K562 (cell line): ENCODE measurements at regions not wholly inside any gene's neighbourhood (a gene's known extent, or its start where the extent isn't known, plus 50 kb on each side); places are given as distances from the start of the nearest gene placed in this dataset.

Experiments
- ATAC-seq: fragments of 200-7000 bp; cut with Tn5 transposase; 3 replicates; pipeline ENCODE4 v1.9.1; 2020; ENCODE audit warnings: moderate library complexity
- BruUV-seq: library from RNA; stranded (reverse); fragments of 400-500 nt; replicated peaks from 2 replicates; lab custom pipeline; 2021; lab: Mats Ljungman, UMichigan
- CTCF ChIA-PET: fragments of 300-600 bp; formaldehyde crosslinking; extraction: SDS; loops from one replicate; lab custom pipeline; 2021; ENCODE audit warnings: low intra/inter-chr PET ratio; lab: Yijun Ruan, JAX
- POLR2A ChIA-PET: fragments of 300-600, 350-650 bp; sonication (Branson Sonifier 250); formaldehyde crosslinking; extraction: SDS; loops from one replicate; lab custom pipeline; 2021; ENCODE audit warnings: antibody characterized with exemption, inconsistent platforms; lab: Yijun Ruan, JAX
- DNase-seq, 4 experiments: peaks; one replicate each; pipeline versions ENCODE4 v3.0.0 to v3.0.0-alpha.2; 2011 to 2018; ENCODE audit warnings: low spot score in 3 of 4, mixed read lengths in 3 of 4; ENCODE audit errors: extremely low read depth in 1 of 4
- FAIRE-seq: peaks from 2 replicates; lab custom pipeline; 2011; peaks lifted over from hg19 to GRCh38; lab: Jason Lieb, UNC
- H2AFZ ChIP-seq: 2 replicates; pipeline ENCODE4 v1.6.0; 2011; ENCODE audit warnings: low read depth, low read length, control low read depth, inconsistent platforms
- H3K27ac ChIP-seq: fragments of 200-600 bp; 3 replicates; pipeline ENCODE4 v1.8.0; 2011; ENCODE audit warnings: low read depth, mild to moderate bottlenecking, control low read depth, inconsistent platforms, low read length, moderate library complexity, mixed read lengths; ENCODE audit errors: extremely low read depth
- H3K27me3 ChIP-seq, 2 experiments: fragments of 300-600 bp in 1 of 2; 2 replicates in 1 of 2; 3 replicates in 1 of 2; pipeline versions ENCODE4 v1.6.0 to v1.8.0; 2011; ENCODE audit warnings: inconsistent platforms in 2 of 2, low read length in 2 of 2, mild to moderate bottlenecking in 1 of 2, mixed read lengths in 1 of 2, moderate library complexity in 1 of 2; ENCODE audit not compliant: control insufficient read depth in 2 of 2, insufficient read depth in 2 of 2
- H3K36me3 ChIP-seq: fragments of 300-600 bp; 3 replicates; pipeline ENCODE4 v1.8.0; 2011; ENCODE audit warnings: mild to moderate bottlenecking, low read length, inconsistent platforms; ENCODE audit not compliant: control insufficient read depth, insufficient read depth
- H3K4me1 ChIP-seq, 2 experiments: fragments of 200-600 bp in 1 of 2; replicated peaks in 1 of 2; 2 replicates in 1 of 2; 3 replicates in 1 of 2; pipeline versions ENCODE4 v1.5.1 to v1.8.0; 2011; ENCODE audit warnings: inconsistent platforms in 2 of 2, low read length in 2 of 2, mild to moderate bottlenecking in 1 of 2, mixed read lengths in 1 of 2, moderate library complexity in 1 of 2; ENCODE audit not compliant: control insufficient read depth in 2 of 2, insufficient read depth in 2 of 2
- H3K4me2 ChIP-seq: 2 replicates; pipeline ENCODE4 v1.6.1; 2011; ENCODE audit warnings: low read length, control low read depth, inconsistent platforms, mixed read lengths; ENCODE audit not compliant: insufficient read depth
- H3K4me3 ChIP-seq: fragments of 200-600 bp; sonication (generic), shearing (Covaris generic); 2 replicates; pipeline ENCODE4 v1.5.1; 2016; ENCODE audit warnings: control low read depth, inconsistent platforms
- H3K79me2 ChIP-seq: fragments of 200-600 bp; 3 replicates; pipeline ENCODE4 v1.8.0; 2011; ENCODE audit warnings: low read length, inconsistent platforms; ENCODE audit not compliant: control insufficient read depth, insufficient read depth
- H3K9ac ChIP-seq, 2 experiments: 2 replicates each; pipeline versions ENCODE4 v1.6.0 to v1.6.1; 2011; ENCODE audit warnings: low read depth in 2 of 2, low read length in 2 of 2, control low read depth in 1 of 2, inconsistent platforms in 1 of 2, mild to moderate bottlenecking in 1 of 2, mixed read lengths in 1 of 2; ENCODE audit not compliant: insufficient read depth in 1 of 2
- H3K9me1 ChIP-seq: one replicate; pipeline ENCODE4 v1.6.0; 2011; ENCODE audit warnings: inconsistent platforms, mild to moderate bottlenecking, low read length, moderate library complexity; ENCODE audit not compliant: control insufficient read depth, insufficient read depth
- H3K9me3 ChIP-seq: replicated peaks from 2 replicates; pipeline ENCODE4 v1.5.1; 2011; ENCODE audit warnings: low read depth, low read length, inconsistent platforms; ENCODE audit not compliant: control insufficient read depth, insufficient read depth
- H4K20me1 ChIP-seq: replicated peaks from 2 replicates; pipeline ENCODE4 v1.6.1; 2011; ENCODE audit warnings: low read length, inconsistent platforms, mixed read lengths; ENCODE audit not compliant: control insufficient read depth, insufficient read depth
- CBX5 ChIP-seq: IDR thresholded peaks from 2 replicates; pipeline ENCODE4 v1.6.1; 2014; ENCODE audit warnings: low read depth, borderline replicate concordance
- CEBPG ChIP-seq, 3 experiments: fragments of 200-800 bp in 1 of 3; sonication (Bioruptor generic) in 1 of 3; sonication (generic) in 1 of 3; formaldehyde crosslinking in 1 of 3; IDR thresholded peaks in 2 of 3; conservative IDR thresholded peaks in 1 of 3; 2 replicates each; pipeline versions ENCODE4 v1.6.1 to v1.8.0; 2016 to 2022; ENCODE audit warnings: missing compliant biosample characterization in 2 of 3, missing genetic modification characterization in 2 of 3, mild to moderate bottlenecking in 1 of 3, missing genetic modification reagents in 1 of 3
- CREM ChIP-seq: IDR thresholded peaks from 2 replicates; pipeline ENCODE4 v1.6.1; 2014; ENCODE audit warnings: antibody characterized with exemption, low read depth
- FOXA3 ChIP-seq, 2 experiments: fragments of 450-650 bp in 1 of 2; sonication (generic) in 1 of 2; formaldehyde crosslinking; IDR thresholded peaks in 1 of 2; conservative IDR thresholded peaks in 1 of 2; 2 replicates each; pipeline versions ENCODE4 v1.4.0 to v1.8.0; 2020 to 2022; ENCODE audit warnings: mild to moderate bottlenecking in 2 of 2, missing genetic modification reagents in 1 of 2
- GABPA ChIP-seq: fragments of 200-800 bp; sonication (Bioruptor generic); conservative IDR thresholded peaks from 2 replicates; pipeline ENCODE4 v1.6.1; 2016; ENCODE audit warnings: low read depth, missing genetic modification characterization, missing compliant biosample characterization
- HCFC1 ChIP-seq: IDR thresholded peaks from 2 replicates; pipeline ENCODE4 v1.6.1; 2012; ENCODE audit warnings: low read depth, low read length, improper control_type of control experiment
- HNRNPL ChIP-seq: fragments of 200-400 bp; formaldehyde crosslinking; IDR thresholded peaks from 2 replicates; pipeline ENCODE4 v1.6.1; 2017; ENCODE audit warnings: low read depth, mild to moderate bottlenecking, low read length
- MTA2 ChIP-seq: fragments of 450-650 bp; IDR thresholded peaks from 2 replicates; pipeline ENCODE4 v1.6.1; 2016; ENCODE audit warnings: low read depth
- PML ChIP-seq: IDR thresholded peaks from 2 replicates; pipeline ENCODE4 v1.6.1; 2012; ENCODE audit warnings: low read length, inconsistent platforms
- RBFOX2 ChIP-seq: fragments of 200-400 bp; formaldehyde crosslinking; IDR thresholded peaks from 2 replicates; pipeline ENCODE4 v1.6.1; 2017; ENCODE audit warnings: low read depth, mild to moderate bottlenecking, low read length, moderate library complexity
- SMARCA5 ChIP-seq: fragments of 450-650 bp; IDR thresholded peaks from 2 replicates; pipeline ENCODE4 v1.6.1; 2016
- TAF7 ChIP-seq: fragments of 450-650 bp; IDR thresholded peaks from 2 replicates; pipeline ENCODE4 v1.6.1; 2016; ENCODE audit warnings: missing genetic modification characterization, missing compliant biosample characterization
- TARDBP ChIP-seq: fragments of 450-650 bp; IDR thresholded peaks from 2 replicates; pipeline ENCODE4 v1.6.1; 2016
- ZEB2 ChIP-seq: fragments of 450-650 bp; IDR thresholded peaks from 2 replicates; pipeline ENCODE4 v1.6.1; 2016
- ZNF347 ChIP-seq: fragments of 450-650 bp; formaldehyde crosslinking; IDR thresholded peaks from 2 replicates; pipeline ENCODE4 v1.4.0; 2020; ENCODE audit warnings: low read depth, mild to moderate bottlenecking, moderate library complexity
- ZNF445 ChIP-seq: fragments of 250-450 bp; sonication (Bioruptor Pico); IDR thresholded peaks from 2 replicates; pipeline ENCODE4 v1.4.0; 2020; ENCODE audit warnings: low read depth, mild to moderate bottlenecking, moderate library complexity
- ZNF668 ChIP-seq: fragments of 250-450 bp; sonication (Bioruptor Pico); IDR thresholded peaks from 2 replicates; pipeline ENCODE4 v1.8.0; 2022; ENCODE audit warnings: mild to moderate bottlenecking, inconsistent platforms
- WGBS: fragments of 100-300 bp; shearing (Covaris generic); methylation state at CpG from one replicate; pipeline ENCODE4 v1.1.6; 2016; ENCODE audit warnings: low coverage, mixed read lengths; ENCODE audit not compliant: insufficient coverage; ENCODE audit errors: missing lambda C conversion rate; 5-methylcytosine and 5-hydroxymethylcytosine counted together
- in situ Hi-C: fragments of 300-500 bp; cut with MboI; formaldehyde crosslinking; loops from 4 replicates; pipeline ENCODE4 v1.15.0; 2018; ENCODE audit warnings: inconsistent platforms, mixed read lengths
- intact Hi-C: fragments of 100-400 bp; cut with micrococcal nuclease; formaldehyde crosslinking; loops from 2 replicates; pipeline ENCODE4 v1.14.2; 2022
- TF ChIP-seq, protein P1 (sequence below): fragments of 250-450 bp; sonication (Bioruptor Pico); IDR thresholded peaks from 2 replicates; pipeline ENCODE4 v1.6.1; 2021; ENCODE audit warnings: mild to moderate bottlenecking
- TF ChIP-seq, protein P2 (sequence below): fragments of 450-650 bp; formaldehyde crosslinking; IDR thresholded peaks from 2 replicates; pipeline ENCODE4 v1.4.0; 2022; ENCODE audit warnings: missing genetic modification characterization
- TF ChIP-seq, protein P3 (sequence below): fragments of 250-450 bp; sonication (Bioruptor Pico); IDR thresholded peaks from 2 replicates; pipeline ENCODE4 v1.4.0; 2020; ENCODE audit warnings: borderline replicate concordance

GRCh38 chr1:67607286-67607685, 77.7 kb upstream of the GADD45A start:
- Histone ChIP-seq H3K4me3 (no peak overlapping the region), H3K27ac (no peak overlapping the region), H4K20me1 (no peaks in the 10 kb centered on the region), H3K4me1 (no peaks in the 10 kb centered on the region), H3K9me3 (no peaks in the 10 kb centered on the region), H3K27me3 (no peaks in the 10 kb centered on the region), H3K9ac (no peak overlapping the region), H3K4me2 (no peak overlapping the region), H3K9me1 (no peaks in the 10 kb centered on the region), H3K79me2 (no peaks in the 10 kb centered on the region), H2AFZ (no peak overlapping the region), H3K36me3 (no peaks in the 10 kb centered on the region)
- POLR2A ChIA-PET = interaction anchor here (1.0 to 1.1 kb wide), 3 partner anchors 9 to 22 kb away, joined by 3 to 4 read pairs (median 3); no protein-coding TSS in a partner anchor
- ATAC-seq (no peak), FAIRE-seq (no peak), DNase-seq (no peak)
- intact Hi-C loops = no loop called here
- CTCF ChIA-PET = no interaction called here
- TF ChIP-seq HNRNPL (no peak), ZNF668 (no peak), TAF7 (tag) (no peak), CBX5 (no peak), PML (no peak), MTA2 (no peak), ZNF445 (no peak), TARDBP (no peak), RBFOX2 (no peak), HCFC1 (no peak), CEBPG (CRISPR knock-in tag; IDR thresholded peaks at IDR 0.05) (no peak), CEBPG (tag; conservative IDR thresholded peaks at IDR 0.05 in 1 of 2, IDR thresholded peaks at IDR 0.05 in 1 of 2) (no peak), ZNF347 (CRISPR knock-in tag) (no peak), FOXA3 (CRISPR knock-in tag; conservative IDR thresholded peaks at IDR 0.05 in 1 of 2, IDR thresholded peaks at IDR 0.05 in 1 of 2) (no peak), SMARCA5 (no peak), ZEB2 (no peak), GABPA (tag) (no peak), CREM (no peak)
- TF ChIP-seq, protein P1, sequence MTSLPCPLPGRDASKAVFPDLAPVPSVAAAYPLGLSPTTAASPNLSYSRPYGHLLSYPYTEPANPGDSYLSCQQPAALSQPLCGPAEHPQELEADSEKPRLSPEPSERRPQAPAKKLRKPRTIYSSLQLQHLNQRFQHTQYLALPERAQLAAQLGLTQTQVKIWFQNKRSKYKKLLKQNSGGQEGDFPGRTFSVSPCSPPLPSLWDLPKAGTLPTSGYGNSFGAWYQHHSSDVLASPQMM (CRISPR knock-in tag) = no peak
- TF ChIP-seq, protein P2, sequence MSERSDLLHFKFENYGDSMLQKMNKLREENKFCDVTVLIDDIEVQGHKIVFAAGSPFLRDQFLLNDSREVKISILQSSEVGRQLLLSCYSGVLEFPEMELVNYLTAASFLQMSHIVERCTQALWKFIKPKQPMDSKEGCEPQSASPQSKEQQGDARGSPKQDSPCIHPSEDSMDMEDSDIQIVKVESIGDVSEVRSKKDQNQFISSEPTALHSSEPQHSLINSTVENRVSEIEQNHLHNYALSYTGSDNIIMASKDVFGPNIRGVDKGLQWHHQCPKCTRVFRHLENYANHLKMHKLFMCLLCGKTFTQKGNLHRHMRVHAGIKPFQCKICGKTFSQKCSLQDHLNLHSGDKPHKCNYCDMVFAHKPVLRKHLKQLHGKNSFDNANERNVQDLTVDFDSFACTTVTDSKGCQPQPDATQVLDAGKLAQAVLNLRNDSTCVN (CRISPR knock-in tag) = no peak
- TF ChIP-seq, protein P3, sequence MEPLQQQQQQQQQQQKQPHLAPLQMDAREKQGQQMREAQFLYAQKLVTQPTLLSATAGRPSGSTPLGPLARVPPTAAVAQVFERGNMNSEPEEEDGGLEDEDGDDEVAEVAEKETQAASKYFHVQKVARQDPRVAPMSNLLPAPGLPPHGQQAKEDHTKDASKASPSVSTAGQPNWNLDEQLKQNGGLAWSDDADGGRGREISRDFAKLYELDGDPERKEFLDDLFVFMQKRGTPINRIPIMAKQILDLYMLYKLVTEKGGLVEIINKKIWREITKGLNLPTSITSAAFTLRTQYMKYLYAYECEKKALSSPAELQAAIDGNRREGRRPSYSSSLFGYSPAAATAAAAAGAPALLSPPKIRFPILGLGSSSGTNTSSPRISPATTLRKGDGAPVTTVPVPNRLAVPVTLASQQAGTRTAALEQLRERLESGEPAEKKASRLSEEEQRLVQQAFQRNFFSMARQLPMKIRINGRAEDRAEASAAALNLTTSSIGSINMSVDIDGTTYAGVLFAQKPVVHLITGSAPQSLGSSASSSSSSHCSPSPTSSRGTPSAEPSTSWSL (CRISPR knock-in tag) = no peak
- 42% methylated on average over 4 of the region's 4 CpGs for WGBS
- no TSS peak for BruUV-seq
- in situ Hi-C loops = no loop called here
